ENCODE measurements at regions not wholly inside any gene's neighbourhood (a gene's known extent, or its start where the extent isn't known, plus 50 kb on each side); places are given as distances from the start of the nearest gene placed in this dataset.

DNA sequence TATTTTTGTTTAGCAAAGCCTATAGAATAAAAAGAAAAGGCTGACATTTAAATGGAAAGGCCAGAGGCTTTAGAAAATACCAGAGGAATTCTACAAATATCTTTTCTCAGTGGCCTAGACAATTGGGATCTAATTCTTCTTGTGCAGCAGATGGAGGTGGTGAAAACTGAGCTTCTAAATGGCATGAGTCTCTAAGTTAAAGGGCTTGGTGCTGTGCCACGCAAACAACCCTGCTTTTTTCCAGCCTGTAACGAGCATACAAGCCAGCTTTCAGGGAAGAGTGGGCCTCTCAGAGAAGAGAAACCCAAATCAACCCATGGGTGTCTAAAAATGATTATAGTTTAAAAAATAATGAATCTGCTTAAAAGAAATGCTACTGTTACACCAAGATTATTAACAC, 237.9 kb upstream of the NAV3 start:
- H3K27me3 ChIP-seq (ENCODE audit: control insufficient read depth in 2 of 2, insufficient read depth in 2 of 2, low read length in 2 of 2): no peaks in the 10 kb centered on the region
- H3K4me2 ChIP-seq (ENCODE audit: insufficient read depth, low read length): no peak overlapping the region
- H3K4me1 ChIP-seq (ENCODE audit: control insufficient read depth, extremely low read depth, insufficient read depth, low read length): no peaks in the 10 kb centered on the region
- FAIRE-seq: no peak
- DNase-seq (ENCODE audit: low read depth, low spot score): no peak
- no peaks in the 10 kb centered on the region for H3K9me3 ChIP-seq (replicated peaks; ENCODE audit: control insufficient read depth, insufficient read depth, low read length)
- dilution Hi-C loops (cut with MboI; ENCODE audit: extremely low pct_ligation_motif_present, low sequenced_read_pairs) (no loop called here), intact Hi-C loops (cut with micrococcal nuclease) (no loop called here)
- no peak overlapping the region for H2AFZ ChIP-seq (ENCODE audit: low read depth, low read length)
- no peaks in the 10 kb centered on the region for H3K9me1 ChIP-seq (replicated peaks; ENCODE audit: control insufficient read depth, extremely low read depth, insufficient read depth, low read length)
- ChIA-PET CTCF (interaction anchor here (0.9 to 2.0 kb wide), 4 partner anchors 8 to 440 kb away, joined by 3 to 9 read pairs (median 4); no protein-coding TSS in a partner anchor), POLR2A (no interaction called here)
- no peaks in the 10 kb centered on the region for H4K20me1 ChIP-seq (replicated peaks; ENCODE audit: control insufficient read depth, extremely low read depth, insufficient read depth, low read length)
- H3K4me3 ChIP-seq (replicated peaks in 1 of 3; ENCODE audit: insufficient read depth in 1 of 3, low read depth in 1 of 3, low read length in 3 of 3): no peak overlapping the region
- BruUV-seq (replicated peaks): no TSS peak
- no peak overlapping the region for H3K27ac ChIP-seq (ENCODE audit: insufficient read depth, low read depth, low read length)
- TF ChIP-seq POLR2A (IDR thresholded peaks at IDR 0.05; ENCODE audit: low read depth, low read length) (no peak), EZH2 (IDR thresholded peaks at IDR 0.05; ENCODE audit: borderline replicate concordance, low read depth, low read length, severe bottlenecking) (no peak), FOS (IDR thresholded peaks at IDR 0.05; ENCODE audit: borderline replicate concordance, insufficient read depth, low read length) (no peak), JUN (IDR thresholded peaks at IDR 0.05; ENCODE audit: borderline replicate concordance, insufficient read depth, insufficient read length, low read depth) (no peak), POLR2AphosphoS5 (IDR thresholded peaks at IDR 0.05; ENCODE audit: insufficient read depth, low read depth, low read length) (no peak)
- H3K9ac ChIP-seq (replicated peaks; ENCODE audit: extremely low read depth, insufficient read depth, low read length): no peak overlapping the region
- no peaks in the 10 kb centered on the region for H3K79me2 ChIP-seq (ENCODE audit: control insufficient read depth, insufficient read depth, low read length)
- H3K36me3 ChIP-seq (ENCODE audit: control insufficient read depth in 2 of 2, extremely low read depth in 1 of 2, insufficient read depth in 2 of 2, low read length in 2 of 2): no peaks in the 10 kb centered on the region

GRCh38 chr12:77591959-77592743, 238.5 kb upstream of the NAV3 start:
- intact Hi-C loops (cut with micrococcal nuclease): no loop called here
- no TSS peak for BruUV-seq (replicated peaks)
- no peak overlapping the region for H3K4me2 ChIP-seq (ENCODE audit: insufficient read depth, low read length)
- H2AFZ ChIP-seq (ENCODE audit: low read depth, low read length): no peak overlapping the region
- H3K36me3 ChIP-seq (ENCODE audit: control insufficient read depth in 2 of 2, extremely low read depth in 1 of 2, insufficient read depth in 2 of 2, low read length in 2 of 2): no peaks in the 10 kb centered on the region
- H3K4me1 ChIP-seq (ENCODE audit: control insufficient read depth, extremely low read depth, insufficient read depth, low read length): no peaks in the 10 kb centered on the region
- H3K79me2 ChIP-seq (ENCODE audit: control insufficient read depth, insufficient read depth, low read length): no peaks in the 10 kb centered on the region
- FAIRE-seq (no peak), DNase-seq (ENCODE audit: low read depth, low spot score) (no peak)
- no peaks in the 10 kb centered on the region for H3K27me3 ChIP-seq (ENCODE audit: control insufficient read depth in 2 of 2, insufficient read depth in 2 of 2, low read length in 2 of 2)
- no peak overlapping the region for H3K9ac ChIP-seq (replicated peaks; ENCODE audit: extremely low read depth, insufficient read depth, low read length)
- no peaks in the 10 kb centered on the region for H3K9me1 ChIP-seq (replicated peaks; ENCODE audit: control insufficient read depth, extremely low read depth, insufficient read depth, low read length)
- no peak overlapping the region for H3K27ac ChIP-seq (ENCODE audit: insufficient read depth, low read depth, low read length)
- H3K9me3 ChIP-seq (replicated peaks; ENCODE audit: control insufficient read depth, insufficient read depth, low read length): no peaks in the 10 kb centered on the region
- CTCF ChIA-PET: interaction anchor here (1.0 to 2.0 kb wide), 2 partner anchors 19 to 440 kb away, joined by 4 to 9 read pairs; no protein-coding TSS in a partner anchor
- H4K20me1 ChIP-seq (replicated peaks; ENCODE audit: control insufficient read depth, extremely low read depth, insufficient read depth, low read length): no peaks in the 10 kb centered on the region
- POLR2A ChIA-PET: no interaction called here
- no peak for TF ChIP-seq MYC (IDR thresholded peaks at IDR 0.05; ENCODE audit: low read depth, low read length)
- TF ChIP-seq GATA2 (IDR thresholded peaks at IDR 0.05; ENCODE audit: insufficient read depth, insufficient read length, low read depth, low read length): no peak
- no peak for TF ChIP-seq CTCF (IDR thresholded peaks at IDR 0.05; ENCODE audit: extremely low read depth in 1 of 2, insufficient read depth in 1 of 2, low read depth in 1 of 2, low read length in 2 of 2)
- TF ChIP-seq, protein P1, sequence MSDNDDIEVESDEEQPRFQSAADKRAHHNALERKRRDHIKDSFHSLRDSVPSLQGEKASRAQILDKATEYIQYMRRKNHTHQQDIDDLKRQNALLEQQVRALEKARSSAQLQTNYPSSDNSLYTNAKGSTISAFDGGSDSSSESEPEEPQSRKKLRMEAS (IDR thresholded peaks at IDR 0.05; ENCODE audit: insufficient read depth, insufficient read length): no peak
- no peak for TF ChIP-seq FOS (IDR thresholded peaks at IDR 0.05; ENCODE audit: borderline replicate concordance, insufficient read depth, low read length)
- TF ChIP-seq EZH2 (IDR thresholded peaks at IDR 0.05; ENCODE audit: borderline replicate concordance, low read depth, low read length, severe bottlenecking): no peak
- TF ChIP-seq POLR2AphosphoS5 (IDR thresholded peaks at IDR 0.05; ENCODE audit: insufficient read depth, low read depth, low read length): no peak
- TF ChIP-seq JUN (IDR thresholded peaks at IDR 0.05; ENCODE audit: borderline replicate concordance, insufficient read depth, insufficient read length, low read depth): no peak
- TF ChIP-seq POLR2A (IDR thresholded peaks at IDR 0.05; ENCODE audit: low read depth, low read length): no peak
- dilution Hi-C loops (cut with MboI; ENCODE audit: extremely low pct_ligation_motif_present, low sequenced_read_pairs): no loop called here
- H3K4me3 ChIP-seq (replicated peaks in 1 of 3; ENCODE audit: insufficient read depth in 1 of 3, low read depth in 1 of 3, low read length in 3 of 3): no peak overlapping the region

Measured in endothelial cell of umbilical vein (primary cell).